ENCODE measurements at regions not wholly inside any gene's neighbourhood (a gene's known extent, or its start where the extent isn't known, plus 50 kb on each side); places are given as distances from the start of the nearest gene placed in this dataset. TPM values are rescaled to one million over a fixed set of nuclear protein-coding genes. Genes with fewer than 3 reads are reported as not detected.
"Not testable (repeated sequence)": the region's sequence is repeated elsewhere in the genome, so short reads cannot be mapped to it uniquely, and the experiment has no call there.

DNA sequence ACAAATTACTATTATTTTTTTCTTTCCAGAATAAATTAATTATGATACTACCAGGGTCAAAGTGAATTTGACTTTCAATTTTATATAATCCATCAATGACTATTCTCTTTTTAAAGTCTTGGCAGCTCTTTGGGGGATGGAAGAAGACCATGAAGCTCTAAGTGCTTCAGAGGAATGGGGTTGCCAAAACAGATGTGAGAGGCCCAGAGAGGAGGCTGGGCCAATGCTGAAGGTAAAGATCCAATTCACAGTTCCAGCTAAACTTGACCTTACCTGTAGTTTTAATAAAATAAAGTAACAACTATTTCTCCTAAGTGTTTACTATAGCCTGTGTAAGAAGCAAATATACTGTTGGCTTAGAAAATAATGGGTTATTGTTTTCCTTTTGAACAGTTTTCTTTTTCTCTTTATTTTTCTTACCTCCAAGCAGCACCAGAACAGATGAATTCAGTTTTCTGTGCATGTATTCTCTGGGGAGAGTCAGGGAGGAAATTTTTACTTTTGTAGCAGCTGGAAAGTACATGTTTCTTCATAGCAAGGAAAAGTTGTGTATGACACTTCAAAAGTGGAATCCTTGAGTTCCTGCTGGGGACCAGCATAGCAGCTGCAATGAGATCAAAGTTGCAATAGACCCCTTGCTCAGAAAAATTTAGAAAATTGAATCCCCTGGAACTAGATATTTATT is 104.9 kb downstream of the CEP44 start:
- no peak for DNase-seq
- no peak for ATAC-seq
- Mint-ChIP-seq H3K9me3 (ENCODE audit: low read depth) (no peaks in the 10 kb centered on the region), H3K36me3 (no peaks in the 10 kb centered on the region), H3K27me3 (peaks cover 5% of the 10 kb centered on the region), H3K27ac (no peak overlapping the region), H3K4me1 (no peaks in the 10 kb centered on the region), H3K4me3 (no peak overlapping the region)
- CTCF ChIA-PET, result no interaction called here

DNA sequence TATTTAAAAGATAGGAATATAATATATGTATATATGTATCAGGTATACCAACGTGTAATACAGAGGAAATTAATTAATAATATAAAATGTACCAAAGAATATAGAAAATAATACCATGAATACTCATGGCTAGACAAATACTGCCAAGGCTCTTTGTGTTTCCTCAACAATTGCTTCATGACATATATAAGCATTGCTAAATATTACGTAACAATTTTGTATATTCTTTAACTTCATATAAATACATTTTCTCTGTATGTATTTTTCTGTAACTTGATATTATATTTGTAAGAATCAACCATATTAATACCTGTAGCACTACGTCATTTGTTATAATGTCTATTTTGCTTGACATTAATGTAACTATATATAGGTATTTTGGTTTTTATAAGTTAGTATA is 104.0 kb downstream of the CEP44 start:
- CTCF ChIA-PET, result no interaction called here
- Mint-ChIP-seq H3K27ac (no peak overlapping the region), H3K36me3 (no peaks in the 10 kb centered on the region), H3K4me1 (no peaks in the 10 kb centered on the region), H3K9me3 (ENCODE audit: low read depth) (no peaks in the 10 kb centered on the region), H3K27me3 (peaks cover 5% of the 10 kb centered on the region), H3K4me3 (no peak overlapping the region)
- no peak for ATAC-seq
- no peak for DNase-seq

DNA sequence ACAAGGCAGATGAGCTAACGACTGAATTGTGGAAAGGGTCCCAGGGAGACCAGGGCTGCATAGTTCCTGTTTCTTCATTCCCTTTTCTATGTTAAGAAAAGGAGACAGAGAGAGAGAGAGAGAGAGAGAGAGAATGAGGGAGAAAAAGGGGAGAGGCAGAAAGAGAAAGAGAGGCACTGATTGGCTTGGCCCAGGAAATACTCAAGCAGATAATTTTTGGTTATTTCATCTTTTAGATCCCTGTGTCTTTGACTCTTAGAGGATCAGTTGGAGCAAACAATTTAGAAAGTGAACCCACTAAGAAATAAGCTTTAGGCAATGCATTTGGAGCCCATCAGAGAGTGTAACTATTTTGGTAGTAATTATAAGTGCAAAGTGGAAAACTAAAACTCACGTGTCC is 103.4 kb downstream of the CEP44 start:
- Mint-ChIP-seq H3K4me1 (no peaks in the 10 kb centered on the region), H3K27me3 (peaks cover 5% of the 10 kb centered on the region), H3K36me3 (no peaks in the 10 kb centered on the region), H3K9me3 (ENCODE audit: low read depth) (no peaks in the 10 kb centered on the region), H3K27ac (no peak overlapping the region), H3K4me3 (no peak overlapping the region)
- DNase-seq (no peak), ATAC-seq (no peak)
- CTCF ChIA-PET, result no interaction called here

DNA sequence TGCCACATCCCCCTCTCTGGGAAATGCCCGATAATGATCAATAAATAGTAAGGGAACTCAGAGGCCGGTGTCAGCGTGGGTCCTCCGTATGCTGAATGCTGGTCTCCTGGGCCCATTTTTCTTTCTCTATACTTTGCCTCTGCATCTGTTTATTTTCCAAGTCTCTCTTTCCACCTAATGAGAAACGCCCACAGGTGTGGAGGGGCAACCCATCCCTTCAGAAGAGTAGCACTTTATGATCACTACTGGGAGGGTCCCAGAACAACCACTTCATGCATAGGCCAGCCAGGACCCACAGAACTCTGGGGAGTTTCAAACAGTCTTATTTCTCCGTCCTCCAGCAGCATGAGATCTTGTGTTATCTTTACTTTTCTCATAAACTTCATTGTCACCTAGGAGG is 100.1 kb downstream of the CEP44 start:
- no peak for ATAC-seq

DNA sequence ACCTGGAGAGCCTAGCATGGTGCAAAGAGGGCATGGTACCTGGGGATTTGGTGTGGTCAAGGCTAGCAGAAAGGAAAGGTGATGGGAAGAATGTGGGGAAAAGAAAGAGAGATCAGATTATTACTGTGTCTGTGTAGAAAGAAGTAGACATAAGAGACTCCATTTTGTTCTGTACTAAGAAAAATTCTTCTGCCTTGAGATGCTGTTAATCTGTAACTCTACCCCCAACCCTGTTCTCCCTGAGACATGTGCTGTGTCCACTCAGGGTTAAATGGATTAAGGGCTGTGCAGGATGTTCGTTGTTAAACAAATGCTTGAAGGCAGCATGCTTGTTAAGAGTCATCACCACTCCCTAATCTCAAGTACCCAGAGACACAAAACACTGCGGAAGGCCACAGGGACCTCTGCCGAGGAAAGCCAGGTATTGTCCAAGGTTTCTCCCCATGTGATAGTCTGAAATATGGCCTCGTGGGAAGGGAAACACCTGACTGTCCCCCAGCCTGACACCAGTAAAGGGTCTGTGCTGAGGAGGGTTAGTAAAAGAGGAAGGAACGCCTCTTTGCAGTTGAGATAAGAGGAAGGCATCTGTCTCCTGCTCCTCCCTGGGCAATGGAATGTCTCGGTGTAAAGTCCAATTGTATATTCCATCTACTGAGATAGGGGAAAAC is 99.4 kb downstream of the CEP44 start:
- ATAC-seq; DNase-seq; H3K36me3 Mint-ChIP-seq; H3K4me1 Mint-ChIP-seq; H3K9me3 Mint-ChIP-seq (ENCODE audit: low read depth); H3K4me3 Mint-ChIP-seq; H3K27ac Mint-ChIP-seq; CTCF ChIA-PET: not testable (repeated sequence)
- peaks cover 15% of the 10 kb centered on the region for H3K27me3 Mint-ChIP-seq

More for the DNA sequence above, 100.1 kb downstream of the CEP44 start:
- Mint-ChIP-seq H3K27me3 (peaks cover 15% of the 10 kb centered on the region), H3K9me3 (ENCODE audit: low read depth) (no peaks in the 10 kb centered on the region), H3K4me3 (no peak overlapping the region), H3K27ac (no peak overlapping the region), H3K4me1 (no peaks in the 10 kb centered on the region), H3K36me3 (no peaks in the 10 kb centered on the region)
- DNase-seq, result no peak
- CTCF ChIA-PET, result no interaction called here

Small RNA genes lying in the stretch of these regions (microRNA-seq; reads per million reads assigned to microRNA genes)
- not detected for gene MIR4276
